Transverse colon (tissue), 4 donors: ENCODE measurements at regions not wholly inside any gene's neighbourhood (a gene's known extent, or its start where the extent isn't known, plus 50 kb on each side); places are given as distances from the start of the nearest gene placed in this dataset.

Source experiments
- DNase-seq: peaks from one replicate; pipeline ENCODE4 v3.0.0-alpha.2; 2019
- H3K27ac ChIP-seq, 4 donors: fragments of 200-600 bp; sonication (generic); 2 replicates each; pipeline ENCODE4 v1.5.1; 2016 to 2018; ENCODE audit warnings: inconsistent platforms in 4 of 4
- H3K27me3 ChIP-seq: fragments of 200-600 bp; sonication (generic); 2 replicates; pipeline ENCODE4 v1.5.1; 2017; ENCODE audit warnings: inconsistent platforms
- H3K36me3 ChIP-seq, 4 donors: fragments of 200-600 bp; sonication (generic); 2 replicates each; pipeline ENCODE4 v1.5.1; 2017 to 2019; ENCODE audit warnings: inconsistent platforms in 4 of 4
- H3K4me1 ChIP-seq, 4 donors: fragments of 200-600 bp; sonication (generic); 2 replicates each; pipeline ENCODE4 v1.5.1; 2017 to 2020; ENCODE audit warnings: inconsistent platforms in 4 of 4
- H3K4me3 ChIP-seq, 4 donors: fragments of 200-600 bp; sonication (generic); 1 replicate in 1 of 4; 2 replicates in 3 of 4; pipeline versions ENCODE4 v1.5.1 to v1.6.1; 2017 to 2019; ENCODE audit warnings: inconsistent platforms in 4 of 4
- H3K9me3 ChIP-seq, 2 donors: fragments of 200-600 bp; sonication (generic); 2 replicates each; pipeline ENCODE4 v1.5.1; 2017 to 2019; ENCODE audit warnings: inconsistent platforms in 2 of 2
- EP300 ChIP-seq: sonication (generic); formaldehyde crosslinking; IDR thresholded peaks from one replicate; pipeline ENCODE4 v1.6.1; 2017; ENCODE audit warnings: antibody characterized with exemption, low read depth
- POLR2A ChIP-seq: fragments of 450-650 bp; IDR thresholded peaks from one replicate; pipeline ENCODE4 v1.6.1; 2016; ENCODE audit warnings: antibody characterized with exemption, mild to moderate bottlenecking, moderate library complexity
- POLR2AphosphoS5 ChIP-seq, 3 donors: sonication (generic); formaldehyde crosslinking; IDR thresholded peaks; one replicate each; pipeline ENCODE4 v1.6.1; 2016; ENCODE audit warnings: antibody characterized with exemption in 3 of 3
- WGBS, 2 donors: methylation state at CpG; one replicate each; pipeline ENCODE4 v1.1.5; 2018; ENCODE audit warnings: low coverage in 1 of 2; 5-methylcytosine and 5-hydroxymethylcytosine counted together
- in situ Hi-C, 4 donors: fragments of 200-750 bp; cut with MboI; loops; one replicate each; pipeline versions ENCODE4 v1.15.0 to v1.15.1; 2017; ENCODE audit warnings: low sequenced_read_pairs in 3 of 4, low pct_ligation_motif_present in 1 of 4, low pct_unique_long_range_greater_than_20kb in 1 of 4
- intact Hi-C: fragments of 100-400 bp; cut with DNase I; formaldehyde crosslinking; loops from one replicate; pipeline ENCODE4 v1.15.1; 2023; ENCODE audit warnings: low total_unique reads
- TF ChIP-seq, protein P1 (sequence below), 5 experiments: fragments of 200-600 bp in 3 of 5; fragments of 450-650 bp in 2 of 5; sonication (generic) in 3 of 5; IDR thresholded peaks; 1 replicate in 2 of 5; 2 replicates in 3 of 5; pipeline ENCODE4 v1.5.1; 2016 to 2017; ENCODE audit warnings: antibody characterized with exemption in 5 of 5, inconsistent platforms in 3 of 5, mild to moderate bottlenecking in 2 of 5, moderate library complexity in 1 of 5

DNA sequence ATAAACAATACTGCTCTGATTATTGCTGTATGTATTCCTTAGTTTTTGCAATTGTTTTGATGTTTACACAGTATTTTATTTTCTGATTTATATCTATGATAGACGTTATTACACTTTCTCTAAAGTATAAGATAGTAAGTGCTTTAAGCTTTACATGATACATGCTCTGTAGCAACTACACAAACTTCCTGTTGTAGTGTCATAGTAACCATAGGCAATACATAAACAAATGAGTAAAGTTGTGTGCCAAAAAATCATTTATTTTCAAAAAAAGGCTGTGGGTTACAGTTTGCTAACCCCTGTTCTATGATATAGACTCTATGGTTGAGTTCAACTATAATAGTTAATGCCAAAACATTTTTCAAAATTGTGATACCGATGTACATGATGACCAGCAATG lies 1156.4 kb downstream of the AMY1C start:
- no peak for DNase-seq
- 18 to 47% methylated on average over 2 of the region's 2 CpGs for WGBS, 2 donors
- Histone ChIP-seq H3K4me1 (no peaks in the 10 kb centered on the region), H3K27me3 (no peaks in the 10 kb centered on the region), H3K9me3 (no peaks in the 10 kb centered on the region), H3K4me3 (no peak overlapping the region), H3K36me3 (no peaks in the 10 kb centered on the region), H3K27ac (no peak overlapping the region)
- TF ChIP-seq POLR2A (no peak), POLR2AphosphoS5 (IDR thresholded peaks at IDR 0.05) (no peak), EP300 (no peak)
- TF ChIP-seq, protein P1, sequence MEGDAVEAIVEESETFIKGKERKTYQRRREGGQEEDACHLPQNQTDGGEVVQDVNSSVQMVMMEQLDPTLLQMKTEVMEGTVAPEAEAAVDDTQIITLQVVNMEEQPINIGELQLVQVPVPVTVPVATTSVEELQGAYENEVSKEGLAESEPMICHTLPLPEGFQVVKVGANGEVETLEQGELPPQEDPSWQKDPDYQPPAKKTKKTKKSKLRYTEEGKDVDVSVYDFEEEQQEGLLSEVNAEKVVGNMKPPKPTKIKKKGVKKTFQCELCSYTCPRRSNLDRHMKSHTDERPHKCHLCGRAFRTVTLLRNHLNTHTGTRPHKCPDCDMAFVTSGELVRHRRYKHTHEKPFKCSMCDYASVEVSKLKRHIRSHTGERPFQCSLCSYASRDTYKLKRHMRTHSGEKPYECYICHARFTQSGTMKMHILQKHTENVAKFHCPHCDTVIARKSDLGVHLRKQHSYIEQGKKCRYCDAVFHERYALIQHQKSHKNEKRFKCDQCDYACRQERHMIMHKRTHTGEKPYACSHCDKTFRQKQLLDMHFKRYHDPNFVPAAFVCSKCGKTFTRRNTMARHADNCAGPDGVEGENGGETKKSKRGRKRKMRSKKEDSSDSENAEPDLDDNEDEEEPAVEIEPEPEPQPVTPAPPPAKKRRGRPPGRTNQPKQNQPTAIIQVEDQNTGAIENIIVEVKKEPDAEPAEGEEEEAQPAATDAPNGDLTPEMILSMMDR (IDR thresholded peaks at IDR 0.05), result no peak
- intact Hi-C loops (no loop called here), in situ Hi-C loops (no loop called here)

DNA sequence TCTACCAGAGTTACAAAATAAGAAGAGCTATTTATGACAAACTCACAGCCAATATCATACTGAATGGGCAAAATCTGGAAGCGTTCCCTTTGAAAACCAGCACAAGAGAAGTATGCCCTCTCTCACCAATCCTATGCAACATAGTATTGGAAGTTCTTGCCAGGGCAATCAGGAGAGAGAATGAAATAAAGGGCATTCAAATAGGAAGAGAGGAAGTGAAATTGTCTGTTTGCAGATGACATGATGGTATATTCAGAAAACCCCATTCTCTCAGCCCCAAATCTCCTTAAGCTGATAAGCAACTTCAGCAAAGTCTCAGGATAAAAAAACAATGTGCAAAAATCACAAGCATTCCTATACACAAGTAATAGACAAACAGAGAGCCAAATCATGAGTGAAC lies 1169.5 kb downstream of the AMY1C start:
- Histone ChIP-seq H3K36me3 (no peaks in the 10 kb centered on the region), H3K9me3 (no peaks in the 10 kb centered on the region), H3K27ac (no peak overlapping the region), H3K4me3 (no peak overlapping the region), H3K4me1 (no peaks in the 10 kb centered on the region), H3K27me3 (no peaks in the 10 kb centered on the region)
- intact Hi-C loops, result no loop called here
- in situ Hi-C loops, result no loop called here
- TF ChIP-seq EP300, result no peak
- no peak for DNase-seq
- 93 to 100% methylated on average over 1 of the region's 1 CpG for WGBS, 2 donors

DNA sequence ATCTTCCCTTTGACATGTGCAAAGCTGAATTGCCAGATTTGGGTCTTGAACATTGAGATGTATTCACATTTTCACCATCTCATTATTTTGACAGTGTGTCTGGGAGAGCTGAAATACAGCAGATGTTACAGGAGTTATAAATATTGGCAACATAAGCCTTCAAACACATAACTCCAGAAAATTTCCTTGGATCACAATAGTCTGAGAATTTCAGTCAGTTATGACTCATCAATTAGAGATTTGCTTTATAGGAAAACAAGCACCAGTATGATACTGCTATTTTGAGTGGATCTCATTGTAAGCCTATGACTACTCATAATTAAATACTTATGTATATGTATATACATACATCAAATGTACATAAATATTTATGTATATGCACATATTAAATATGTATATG lies 1171.8 kb downstream of the AMY1C start:
- Histone ChIP-seq H3K27me3 (no peaks in the 10 kb centered on the region), H3K27ac (no peak overlapping the region), H3K4me3 (no peak overlapping the region), H3K36me3 (no peaks in the 10 kb centered on the region), H3K4me1 (no peaks in the 10 kb centered on the region), H3K9me3 (no peaks in the 10 kb centered on the region)
- in situ Hi-C loops (no loop called here), intact Hi-C loops (no loop called here)
- DNase-seq, result no peak
- no peak for TF ChIP-seq EP300
- TF ChIP-seq, protein P1 (IDR thresholded peaks at IDR 0.05), result no peak
- no peak for TF ChIP-seq POLR2A
- TF ChIP-seq POLR2AphosphoS5 (IDR thresholded peaks at IDR 0.05), result no peak

DNA sequence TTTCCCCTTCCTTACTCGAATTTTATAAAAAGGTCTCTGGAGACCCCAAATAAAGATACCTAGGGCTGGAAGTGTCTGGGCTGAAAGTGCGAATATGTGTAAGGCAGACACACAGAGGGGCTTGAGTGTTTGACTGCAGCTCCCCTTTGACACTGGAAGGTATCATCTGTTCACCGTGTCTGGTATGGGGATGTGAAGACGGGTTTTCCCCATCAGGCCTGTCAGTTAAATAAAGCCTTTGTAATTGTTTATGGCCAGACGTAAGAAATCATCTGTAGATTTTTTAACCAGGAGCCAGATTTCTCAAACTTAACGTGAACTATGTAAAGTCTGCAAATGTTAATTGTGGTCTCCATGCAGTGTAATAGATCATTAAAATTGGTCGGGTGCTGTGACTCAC lies 1173.4 kb downstream of the AMY1C start:
- H3K36me3 ChIP-seq, result no peaks in the 10 kb centered on the region
- DNase-seq, result no peak
- 55 to 68% methylated on average over 7 of the region's 7 CpGs for WGBS, 2 donors
- H3K27ac ChIP-seq, result no peak overlapping the region
- no peak overlapping the region for H3K4me3 ChIP-seq
- no peaks in the 10 kb centered on the region for H3K4me1 ChIP-seq
- H3K9me3 ChIP-seq, result no peaks in the 10 kb centered on the region
- TF ChIP-seq POLR2AphosphoS5 (IDR thresholded peaks at IDR 0.05) (no peak), POLR2A (no peak), EP300 (no peak)
- TF ChIP-seq, protein P1 (IDR thresholded peaks at IDR 0.05), result no peak
- intact Hi-C loops, result no loop called here
- no peaks in the 10 kb centered on the region for H3K27me3 ChIP-seq
- in situ Hi-C loops, result no loop called here

DNA sequence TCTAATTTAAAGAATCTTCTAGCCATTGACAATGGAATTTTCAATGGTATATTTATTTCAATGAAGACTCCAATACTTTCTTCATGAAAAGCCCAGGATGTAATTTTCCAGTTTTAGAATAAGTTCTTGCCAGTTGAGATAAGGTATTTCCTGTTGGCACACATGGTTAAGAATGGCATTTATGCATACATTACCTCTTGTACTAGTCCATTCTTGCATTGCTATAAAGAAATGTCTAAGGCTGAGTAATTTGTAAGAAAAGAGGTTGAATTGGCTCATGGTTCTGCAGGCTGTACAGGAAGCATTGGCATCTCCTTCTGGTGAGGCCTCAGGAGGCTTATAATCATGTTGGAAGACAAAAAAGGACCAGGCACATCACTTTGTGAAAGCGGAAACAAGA lies 1179.6 kb downstream of the AMY1C start:
- 53% methylated on average over 1 of the region's 1 CpG; no CpG with 5 or more reads in 1 of the 2 donors for WGBS, 2 donors
- H3K36me3 ChIP-seq, result no peaks in the 10 kb centered on the region
- no peak for DNase-seq
- H3K27me3 ChIP-seq, result no peaks in the 10 kb centered on the region
- no peaks in the 10 kb centered on the region for H3K4me1 ChIP-seq
- no peak overlapping the region for H3K4me3 ChIP-seq
- TF ChIP-seq POLR2A, result no peak
- TF ChIP-seq POLR2AphosphoS5 (IDR thresholded peaks at IDR 0.05), result no peak
- TF ChIP-seq, protein P1 (IDR thresholded peaks at IDR 0.05), result no peak
- no peak for TF ChIP-seq EP300
- in situ Hi-C loops (no loop called here), intact Hi-C loops (no loop called here)
- H3K27ac ChIP-seq, result no peak overlapping the region
- no peaks in the 10 kb centered on the region for H3K9me3 ChIP-seq
